ENCODE measurements at regions not wholly inside any gene's neighbourhood (a gene's known extent, or its start where the extent isn't known, plus 50 kb on each side); places are given as distances from the start of the nearest gene placed in this dataset.

DNA sequence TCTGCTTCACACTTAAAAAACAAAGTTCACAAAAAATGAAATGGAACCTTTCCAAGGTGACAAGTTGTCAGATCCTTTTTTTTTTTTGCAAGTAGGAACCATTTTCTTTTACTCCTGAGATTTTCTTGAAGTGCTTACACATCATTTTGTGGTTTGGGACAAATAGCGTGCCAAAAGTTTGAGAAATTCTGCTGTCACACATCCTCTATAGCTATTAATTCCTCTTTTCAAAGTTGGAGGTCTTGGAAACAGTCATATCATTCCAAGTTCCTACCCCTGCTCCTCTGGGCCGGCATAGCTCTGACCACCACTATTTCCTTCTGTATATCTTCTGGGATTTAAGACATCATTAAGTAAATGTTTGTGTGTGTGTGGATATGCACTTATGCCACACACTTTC is 421.6 kb upstream of the SLC10A2 start:
- H3K36me3 ChIP-seq (ENCODE audit: insufficient read depth), result no peaks in the 10 kb centered on the region
- H3K27me3 ChIP-seq (ENCODE audit: insufficient read depth), result no peaks in the 10 kb centered on the region
- no peaks in the 10 kb centered on the region for H4K20me1 ChIP-seq (replicated peaks; ENCODE audit: insufficient read depth)
- H3K79me2 ChIP-seq (replicated peaks; ENCODE audit: insufficient read depth), result no peaks in the 10 kb centered on the region
- no peaks in the 10 kb centered on the region for H3K9me2 ChIP-seq (ENCODE audit: insufficient read depth)
- H3K4me2 ChIP-seq, result no peak overlapping the region
- H3F3A ChIP-seq (replicated peaks; ENCODE audit: low read depth), result no peaks in the 10 kb centered on the region
- Mint-ChIP-seq H3K27ac (no peak overlapping the region), H3K27me3 (ENCODE audit: insufficient read depth, low read depth, poor library complexity) (no peaks in the 10 kb centered on the region), H3K4me3 (no peak overlapping the region), H3K4me1 (no peaks in the 10 kb centered on the region), H3K36me3 (ENCODE audit: low read depth) (peaks cover 2% of the 10 kb centered on the region; the same call in 2 of the 3 replicates), H3K9me3 (peaks cover 2% of the 10 kb centered on the region)
- no peak overlapping the region for H3K27ac ChIP-seq (ENCODE audit: low read depth)
- no peaks in the 10 kb centered on the region for H3K4me1 ChIP-seq (ENCODE audit: insufficient read depth)
- no peak for ATAC-seq
- TF ChIP-seq CREB1 (CRISPR knock-in tag; IDR thresholded peaks at IDR 0.05; ENCODE audit: low read depth), result no peak
- TF ChIP-seq, protein P1, sequence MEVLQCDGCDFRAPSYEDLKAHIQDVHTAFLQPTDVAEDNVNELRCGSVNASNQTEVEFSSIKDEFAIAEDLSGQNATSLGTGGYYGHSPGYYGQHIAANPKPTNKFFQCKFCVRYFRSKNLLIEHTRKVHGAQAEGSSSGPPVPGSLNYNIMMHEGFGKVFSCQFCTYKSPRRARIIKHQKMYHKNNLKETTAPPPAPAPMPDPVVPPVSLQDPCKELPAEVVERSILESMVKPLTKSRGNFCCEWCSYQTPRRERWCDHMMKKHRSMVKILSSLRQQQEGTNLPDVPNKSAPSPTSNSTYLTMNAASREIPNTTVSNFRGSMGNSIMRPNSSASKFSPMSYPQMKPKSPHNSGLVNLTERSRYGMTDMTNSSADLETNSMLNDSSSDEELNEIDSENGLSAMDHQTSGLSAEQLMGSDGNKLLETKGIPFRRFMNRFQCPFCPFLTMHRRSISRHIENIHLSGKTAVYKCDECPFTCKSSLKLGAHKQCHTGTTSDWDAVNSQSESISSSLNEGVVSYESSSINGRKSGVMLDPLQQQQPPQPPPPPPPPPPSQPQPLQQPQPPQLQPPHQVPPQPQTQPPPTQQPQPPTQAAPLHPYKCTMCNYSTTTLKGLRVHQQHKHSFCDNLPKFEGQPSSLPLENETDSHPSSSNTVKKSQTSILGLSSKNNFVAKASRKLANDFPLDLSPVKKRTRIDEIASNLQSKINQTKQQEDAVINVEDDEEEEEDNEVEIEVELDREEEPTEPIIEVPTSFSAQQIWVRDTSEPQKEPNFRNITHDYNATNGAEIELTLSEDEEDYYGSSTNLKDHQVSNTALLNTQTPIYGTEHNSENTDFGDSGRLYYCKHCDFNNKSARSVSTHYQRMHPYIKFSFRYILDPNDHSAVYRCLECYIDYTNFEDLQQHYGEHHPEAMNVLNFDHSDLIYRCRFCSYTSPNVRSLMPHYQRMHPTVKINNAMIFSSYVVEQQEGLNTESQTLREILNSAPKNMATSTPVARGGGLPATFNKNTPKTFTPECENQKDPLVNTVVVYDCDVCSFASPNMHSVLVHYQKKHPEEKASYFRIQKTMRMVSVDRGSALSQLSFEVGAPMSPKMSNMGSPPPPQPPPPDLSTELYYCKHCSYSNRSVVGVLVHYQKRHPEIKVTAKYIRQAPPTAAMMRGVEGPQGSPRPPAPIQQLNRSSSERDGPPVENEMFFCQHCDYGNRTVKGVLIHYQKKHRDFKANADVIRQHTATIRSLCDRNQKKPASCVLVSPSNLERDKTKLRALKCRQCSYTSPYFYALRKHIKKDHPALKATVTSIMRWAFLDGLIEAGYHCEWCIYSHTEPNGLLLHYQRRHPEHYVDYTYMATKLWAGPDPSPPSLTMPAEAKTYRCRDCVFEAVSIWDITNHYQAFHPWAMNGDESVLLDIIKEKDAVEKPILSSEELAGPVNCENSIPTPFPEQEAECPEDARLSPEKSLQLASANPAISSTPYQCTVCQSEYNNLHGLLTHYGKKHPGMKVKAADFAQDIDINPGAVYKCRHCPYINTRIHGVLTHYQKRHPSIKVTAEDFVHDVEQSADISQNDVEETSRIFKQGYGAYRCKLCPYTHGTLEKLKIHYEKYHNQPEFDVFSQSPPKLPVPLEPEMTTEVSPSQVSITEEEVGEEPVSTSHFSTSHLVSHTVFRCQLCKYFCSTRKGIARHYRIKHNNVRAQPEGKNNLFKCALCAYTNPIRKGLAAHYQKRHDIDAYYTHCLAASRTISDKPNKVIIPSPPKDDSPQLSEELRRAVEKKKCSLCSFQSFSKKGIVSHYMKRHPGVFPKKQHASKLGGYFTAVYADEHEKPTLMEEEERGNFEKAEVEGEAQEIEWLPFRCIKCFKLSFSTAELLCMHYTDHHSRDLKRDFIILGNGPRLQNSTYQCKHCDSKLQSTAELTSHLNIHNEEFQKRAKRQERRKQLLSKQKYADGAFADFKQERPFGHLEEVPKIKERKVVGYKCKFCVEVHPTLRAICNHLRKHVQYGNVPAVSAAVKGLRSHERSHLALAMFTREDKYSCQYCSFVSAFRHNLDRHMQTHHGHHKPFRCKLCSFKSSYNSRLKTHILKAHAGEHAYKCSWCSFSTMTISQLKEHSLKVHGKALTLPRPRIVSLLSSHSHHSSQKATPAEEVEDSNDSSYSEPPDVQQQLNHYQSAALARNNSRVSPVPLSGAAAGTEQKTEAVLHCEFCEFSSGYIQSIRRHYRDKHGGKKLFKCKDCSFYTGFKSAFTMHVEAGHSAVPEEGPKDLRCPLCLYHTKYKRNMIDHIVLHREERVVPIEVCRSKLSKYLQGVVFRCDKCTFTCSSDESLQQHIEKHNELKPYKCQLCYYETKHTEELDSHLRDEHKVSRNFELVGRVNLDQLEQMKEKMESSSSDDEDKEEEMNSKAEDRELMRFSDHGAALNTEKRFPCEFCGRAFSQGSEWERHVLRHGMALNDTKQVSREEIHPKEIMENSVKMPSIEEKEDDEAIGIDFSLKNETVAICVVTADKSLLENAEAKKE (CRISPR knock-in tag; IDR thresholded peaks at IDR 0.05), result no peak
- TF ChIP-seq ZNF331 (CRISPR knock-in tag; IDR thresholded peaks at IDR 0.05; ENCODE audit: low read depth), result no peak
- TF ChIP-seq JUNB (IDR thresholded peaks at IDR 0.05; ENCODE audit: unreplicated experiment), result no peak
- no peak for TF ChIP-seq ZNF114 (CRISPR knock-in tag; IDR thresholded peaks at IDR 0.05)
- H2AFZ ChIP-seq, result no peak overlapping the region; the same call in 1 of the 2 replicates
- DNase-seq (ENCODE audit: low spot score), result no peak
- H3K4me3 ChIP-seq, result no peak overlapping the region

DNA sequence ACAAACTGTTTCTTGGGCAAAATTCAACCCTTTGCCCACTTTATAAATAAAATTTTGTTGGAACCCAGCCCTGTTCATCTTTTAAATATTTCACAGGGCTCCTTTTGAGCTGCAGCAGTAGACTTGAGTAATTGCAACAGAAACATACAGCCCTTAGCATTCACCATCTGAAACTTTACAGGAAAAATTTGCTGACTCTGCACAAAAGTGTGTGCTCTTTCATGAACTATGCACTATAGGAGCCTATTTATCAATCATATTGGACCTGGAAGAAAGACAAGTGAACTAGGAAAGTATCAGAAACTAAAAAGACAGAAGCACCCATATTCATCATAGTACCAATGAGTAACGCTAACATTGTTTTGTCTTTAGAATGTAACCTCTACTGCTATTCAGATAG is 406.9 kb upstream of the SLC10A2 start:
- Histone ChIP-seq H4K20me1 (replicated peaks; ENCODE audit: insufficient read depth) (no peaks in the 10 kb centered on the region), H3K27ac (ENCODE audit: low read depth) (no peak overlapping the region), H3K36me3 (ENCODE audit: insufficient read depth) (no peaks in the 10 kb centered on the region), H3K27me3 (ENCODE audit: insufficient read depth) (no peaks in the 10 kb centered on the region), H3F3A (replicated peaks; ENCODE audit: low read depth) (no peaks in the 10 kb centered on the region), H2AFZ (no peak overlapping the region), H3K4me1 (ENCODE audit: insufficient read depth) (no peaks in the 10 kb centered on the region), H3K4me2 (no peak overlapping the region), H3K79me2 (replicated peaks; ENCODE audit: insufficient read depth) (no peaks in the 10 kb centered on the region), H3K4me3 (no peak overlapping the region), H3K9me2 (ENCODE audit: insufficient read depth) (no peaks in the 10 kb centered on the region; the same call in none of the 2 replicates)
- ATAC-seq, result no peak
- Mint-ChIP-seq H3K4me1 (no peaks in the 10 kb centered on the region), H3K27ac (no peak overlapping the region), H3K36me3 (ENCODE audit: low read depth) (no peaks in the 10 kb centered on the region), H3K4me3 (no peak overlapping the region), H3K27me3 (ENCODE audit: insufficient read depth, low read depth, poor library complexity) (no peaks in the 10 kb centered on the region), H3K9me3 (no peaks in the 10 kb centered on the region)
- DNase-seq (ENCODE audit: low spot score), result no peak
- TF ChIP-seq EZH2 (IDR thresholded peaks at IDR 0.05; ENCODE audit: low read depth, unreplicated experiment), result no peak
- TF ChIP-seq, protein P2, sequence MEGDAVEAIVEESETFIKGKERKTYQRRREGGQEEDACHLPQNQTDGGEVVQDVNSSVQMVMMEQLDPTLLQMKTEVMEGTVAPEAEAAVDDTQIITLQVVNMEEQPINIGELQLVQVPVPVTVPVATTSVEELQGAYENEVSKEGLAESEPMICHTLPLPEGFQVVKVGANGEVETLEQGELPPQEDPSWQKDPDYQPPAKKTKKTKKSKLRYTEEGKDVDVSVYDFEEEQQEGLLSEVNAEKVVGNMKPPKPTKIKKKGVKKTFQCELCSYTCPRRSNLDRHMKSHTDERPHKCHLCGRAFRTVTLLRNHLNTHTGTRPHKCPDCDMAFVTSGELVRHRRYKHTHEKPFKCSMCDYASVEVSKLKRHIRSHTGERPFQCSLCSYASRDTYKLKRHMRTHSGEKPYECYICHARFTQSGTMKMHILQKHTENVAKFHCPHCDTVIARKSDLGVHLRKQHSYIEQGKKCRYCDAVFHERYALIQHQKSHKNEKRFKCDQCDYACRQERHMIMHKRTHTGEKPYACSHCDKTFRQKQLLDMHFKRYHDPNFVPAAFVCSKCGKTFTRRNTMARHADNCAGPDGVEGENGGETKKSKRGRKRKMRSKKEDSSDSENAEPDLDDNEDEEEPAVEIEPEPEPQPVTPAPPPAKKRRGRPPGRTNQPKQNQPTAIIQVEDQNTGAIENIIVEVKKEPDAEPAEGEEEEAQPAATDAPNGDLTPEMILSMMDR (conservative IDR thresholded peaks at IDR 0.05; ENCODE audit: low read depth in 2 of 2), result no peak
- TF ChIP-seq ZNF331 (CRISPR knock-in tag; IDR thresholded peaks at IDR 0.05; ENCODE audit: low read depth), result no peak
- TF ChIP-seq, protein P3, sequence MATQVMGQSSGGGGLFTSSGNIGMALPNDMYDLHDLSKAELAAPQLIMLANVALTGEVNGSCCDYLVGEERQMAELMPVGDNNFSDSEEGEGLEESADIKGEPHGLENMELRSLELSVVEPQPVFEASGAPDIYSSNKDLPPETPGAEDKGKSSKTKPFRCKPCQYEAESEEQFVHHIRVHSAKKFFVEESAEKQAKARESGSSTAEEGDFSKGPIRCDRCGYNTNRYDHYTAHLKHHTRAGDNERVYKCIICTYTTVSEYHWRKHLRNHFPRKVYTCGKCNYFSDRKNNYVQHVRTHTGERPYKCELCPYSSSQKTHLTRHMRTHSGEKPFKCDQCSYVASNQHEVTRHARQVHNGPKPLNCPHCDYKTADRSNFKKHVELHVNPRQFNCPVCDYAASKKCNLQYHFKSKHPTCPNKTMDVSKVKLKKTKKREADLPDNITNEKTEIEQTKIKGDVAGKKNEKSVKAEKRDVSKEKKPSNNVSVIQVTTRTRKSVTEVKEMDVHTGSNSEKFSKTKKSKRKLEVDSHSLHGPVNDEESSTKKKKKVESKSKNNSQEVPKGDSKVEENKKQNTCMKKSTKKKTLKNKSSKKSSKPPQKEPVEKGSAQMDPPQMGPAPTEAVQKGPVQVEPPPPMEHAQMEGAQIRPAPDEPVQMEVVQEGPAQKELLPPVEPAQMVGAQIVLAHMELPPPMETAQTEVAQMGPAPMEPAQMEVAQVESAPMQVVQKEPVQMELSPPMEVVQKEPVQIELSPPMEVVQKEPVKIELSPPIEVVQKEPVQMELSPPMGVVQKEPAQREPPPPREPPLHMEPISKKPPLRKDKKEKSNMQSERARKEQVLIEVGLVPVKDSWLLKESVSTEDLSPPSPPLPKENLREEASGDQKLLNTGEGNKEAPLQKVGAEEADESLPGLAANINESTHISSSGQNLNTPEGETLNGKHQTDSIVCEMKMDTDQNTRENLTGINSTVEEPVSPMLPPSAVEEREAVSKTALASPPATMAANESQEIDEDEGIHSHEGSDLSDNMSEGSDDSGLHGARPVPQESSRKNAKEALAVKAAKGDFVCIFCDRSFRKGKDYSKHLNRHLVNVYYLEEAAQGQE (IDR thresholded peaks at IDR 0.05; ENCODE audit: unreplicated experiment), result no peak
- TF ChIP-seq, protein P4, sequence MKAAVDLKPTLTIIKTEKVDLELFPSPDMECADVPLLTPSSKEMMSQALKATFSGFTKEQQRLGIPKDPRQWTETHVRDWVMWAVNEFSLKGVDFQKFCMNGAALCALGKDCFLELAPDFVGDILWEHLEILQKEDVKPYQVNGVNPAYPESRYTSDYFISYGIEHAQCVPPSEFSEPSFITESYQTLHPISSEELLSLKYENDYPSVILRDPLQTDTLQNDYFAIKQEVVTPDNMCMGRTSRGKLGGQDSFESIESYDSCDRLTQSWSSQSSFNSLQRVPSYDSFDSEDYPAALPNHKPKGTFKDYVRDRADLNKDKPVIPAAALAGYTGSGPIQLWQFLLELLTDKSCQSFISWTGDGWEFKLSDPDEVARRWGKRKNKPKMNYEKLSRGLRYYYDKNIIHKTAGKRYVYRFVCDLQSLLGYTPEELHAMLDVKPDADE (IDR thresholded peaks at IDR 0.05), result no peak
- no peak for TF ChIP-seq ZNF114 (CRISPR knock-in tag; IDR thresholded peaks at IDR 0.05)
- TF ChIP-seq NANOG (IDR thresholded peaks at IDR 0.05; ENCODE audit: borderline replicate concordance), result no peak

All from GM23338 (cell line).